Uterus (tissue), 3 donors: ENCODE measurements at regions not wholly inside any gene's neighbourhood (a gene's known extent, or its start where the extent isn't known, plus 50 kb on each side); places are given as distances from the start of the nearest gene placed in this dataset.

ENCODE experiments used
- DNase-seq, 2 donors: peaks; one replicate each; pipeline ENCODE4 v3.0.0-alpha.2; 2019 to 2020
- H3K27ac ChIP-seq, 2 donors: fragments of 200-600 bp; sonication (generic); 1 replicate in 1 of 2; 2 replicates in 1 of 2; pipeline ENCODE4 v1.5.1; 2016 to 2018
- H3K27me3 ChIP-seq, 2 donors: fragments of 200-600 bp; sonication (generic); one replicate each; pipeline ENCODE4 v1.5.1; 2018 to 2019; ENCODE audit warnings: control low read depth in 1 of 2
- H3K36me3 ChIP-seq, 2 donors: fragments of 200-600 bp; sonication (generic); one replicate each; pipeline ENCODE4 v1.5.1; 2019; ENCODE audit warnings: control low read depth in 1 of 2
- H3K4me1 ChIP-seq, 2 donors: fragments of 200-600 bp; sonication (generic); one replicate each; pipeline ENCODE4 v1.5.1; 2018 to 2019; ENCODE audit warnings: control low read depth in 1 of 2
- H3K4me3 ChIP-seq, 2 donors: fragments of 200-600 bp; sonication (generic); 1 replicate in 1 of 2; 2 replicates in 1 of 2; pipeline ENCODE4 v1.5.1; 2018 to 2019; ENCODE audit warnings: mild to moderate bottlenecking in 1 of 2
- H3K9me3 ChIP-seq, 2 donors: fragments of 200-600 bp; sonication (generic); one replicate each; pipeline ENCODE4 v1.5.1; 2019; ENCODE audit warnings: control low read depth in 1 of 2
- CTCF ChIP-seq, 4 experiments: fragments of 200-600 bp in 2 of 4; fragments of 450-650 bp in 2 of 4; sonication (generic) in 2 of 4; IDR thresholded peaks; one replicate each; pipeline ENCODE4 v1.5.1; 2016 to 2019; ENCODE audit warnings: antibody characterized with exemption in 4 of 4, mild to moderate bottlenecking in 2 of 4, moderate library complexity in 1 of 4
- POLR2A ChIP-seq, 2 donors: fragments of 450-650 bp; IDR thresholded peaks; one replicate each; pipeline ENCODE4 v1.6.1; 2016; ENCODE audit warnings: antibody characterized with exemption in 2 of 2, mild to moderate bottlenecking in 1 of 2, moderate library complexity in 1 of 2
- intact Hi-C: fragments of 100-400 bp; cut with DNase I; formaldehyde crosslinking; loops from one replicate; pipeline ENCODE4 v1.15.1; 2023; ENCODE audit warnings: low total_unique reads
- donor health status: DM: yes; HTN: yes; CAD: no.

GRCh38 chr16:73569266-73569980 lies 521.5 kb upstream of the ZFHX3 start:
- no peaks in the 10 kb centered on the region for H3K9me3 ChIP-seq
- no peaks in the 10 kb centered on the region for H3K36me3 ChIP-seq
- DNase-seq, result no peak
- no peak overlapping the region for H3K4me3 ChIP-seq
- TF ChIP-seq POLR2A (IDR thresholded peaks at IDR 0.05) (no peak), CTCF (IDR thresholded peaks at IDR 0.05) (no peak)
- H3K27me3 ChIP-seq, result no peaks in the 10 kb centered on the region
- intact Hi-C loops, result no loop called here
- H3K27ac ChIP-seq, result no peak overlapping the region
- no peaks in the 10 kb centered on the region for H3K4me1 ChIP-seq

GRCh38 chr16:73568769-73569168 lies 520.8 kb upstream of the ZFHX3 start:
- TF ChIP-seq POLR2A (IDR thresholded peaks at IDR 0.05) (no peak), CTCF (IDR thresholded peaks at IDR 0.05) (no peak)
- no peaks in the 10 kb centered on the region for H3K36me3 ChIP-seq
- intact Hi-C loops, result no loop called here
- H3K27me3 ChIP-seq, result no peaks in the 10 kb centered on the region
- H3K4me1 ChIP-seq, result no peaks in the 10 kb centered on the region
- DNase-seq, result no peak
- H3K9me3 ChIP-seq, result no peaks in the 10 kb centered on the region
- H3K27ac ChIP-seq, result no peak overlapping the region
- no peak overlapping the region for H3K4me3 ChIP-seq

- H3K27ac ChIP-seq, result no peak overlapping the region
Observed at GRCh38 chr16:73565925-73566324, 518.0 kb upstream of the ZFHX3 start.

GRCh38 chr16:73565263-73565662 lies 517.3 kb upstream of the ZFHX3 start:
- no peak overlapping the region for H3K4me3 ChIP-seq
- DNase-seq, result no peak
- no peaks in the 10 kb centered on the region for H3K36me3 ChIP-seq
- no peak for TF ChIP-seq CTCF (IDR thresholded peaks at IDR 0.05)
- TF ChIP-seq POLR2A (IDR thresholded peaks at IDR 0.05), result no peak
- no peaks in the 10 kb centered on the region for H3K27me3 ChIP-seq
- no peak overlapping the region for H3K27ac ChIP-seq
- intact Hi-C loops, result no loop called here
- H3K4me1 ChIP-seq, result no peaks in the 10 kb centered on the region
- H3K9me3 ChIP-seq, result no peaks in the 10 kb centered on the region

More at GRCh38 chr16:73565925-73566324, 518.0 kb upstream of the ZFHX3 start:
- Histone ChIP-seq H3K36me3 (no peaks in the 10 kb centered on the region), H3K4me1 (no peaks in the 10 kb centered on the region), H3K27me3 (no peaks in the 10 kb centered on the region), H3K9me3 (no peaks in the 10 kb centered on the region), H3K4me3 (no peak overlapping the region)
- DNase-seq, result no peak
- no peak for TF ChIP-seq POLR2A (IDR thresholded peaks at IDR 0.05)
- TF ChIP-seq CTCF (IDR thresholded peaks at IDR 0.05), result no peak
- intact Hi-C loops, result no loop called here

- intact Hi-C loops, result no loop called here
- Histone ChIP-seq H3K27ac (no peak overlapping the region), H3K4me1 (no peaks in the 10 kb centered on the region), H3K27me3 (no peaks in the 10 kb centered on the region), H3K36me3 (no peaks in the 10 kb centered on the region), H3K4me3 (no peak overlapping the region), H3K9me3 (no peaks in the 10 kb centered on the region)
- no peak for TF ChIP-seq POLR2A (IDR thresholded peaks at IDR 0.05)
- TF ChIP-seq CTCF (IDR thresholded peaks at IDR 0.05), result no peak
- no peak for DNase-seq
Observed at GRCh38 chr16:73563709-73564108, 515.8 kb upstream of the ZFHX3 start.
